Mesenchymal stem cell (in vitro differentiated cells and primary cell): ENCODE measurements at regions not wholly inside any gene's neighbourhood (a gene's known extent, or its start where the extent isn't known, plus 50 kb on each side); places are given as distances from the start of the nearest gene placed in this dataset.
"Not testable (repeated sequence)": the region's sequence is repeated elsewhere in the genome, so short reads cannot be mapped to it uniquely, and the experiment has no call there.

Source experiments
- DNase-seq: peaks from one replicate; pipeline ENCODE4 v3.0.0-alpha.2; 2013
- H2AFZ ChIP-seq: one replicate; pipeline ENCODE4 v1.6.1; 2013; ENCODE audit warnings: low read depth, mild to moderate bottlenecking, control low read depth, inconsistent platforms, low read length, moderate library complexity
- H2AK5ac ChIP-seq: 2 replicates; pipeline ENCODE4 v1.6.1; 2013; ENCODE audit warnings: low read length, moderate library complexity, mild to moderate bottlenecking, inconsistent platforms; ENCODE audit not compliant: severe bottlenecking
- H2BK120ac ChIP-seq: one replicate; pipeline ENCODE4 v1.6.1; 2013; ENCODE audit warnings: low read depth, mild to moderate bottlenecking, inconsistent platforms, low read length, moderate library complexity
- H2BK12ac ChIP-seq, 2 experiments: one replicate each; pipeline ENCODE4 v1.6.1; 2013; ENCODE audit warnings: inconsistent platforms in 2 of 2, low read length in 2 of 2, mild to moderate bottlenecking in 2 of 2, moderate library complexity in 2 of 2, control low read depth in 1 of 2
- H2BK15ac ChIP-seq: one replicate; pipeline ENCODE4 v1.6.1; 2013; ENCODE audit warnings: mild to moderate bottlenecking, low read depth, inconsistent platforms; ENCODE audit not compliant: poor library complexity, severe bottlenecking
- H2BK5ac ChIP-seq: 2 replicates; pipeline ENCODE4 v1.6.1; 2013; ENCODE audit warnings: low read depth, mild to moderate bottlenecking, low read length, control low read depth, inconsistent platforms; ENCODE audit not compliant: poor library complexity, severe bottlenecking
- H3K14ac ChIP-seq, 2 experiments: one replicate each; pipeline ENCODE4 v1.6.1; 2013; ENCODE audit warnings: inconsistent platforms in 2 of 2, low read length in 2 of 2, control low read depth in 1 of 2, mild to moderate bottlenecking in 1 of 2, moderate library complexity in 1 of 2
- H3K18ac ChIP-seq, 2 experiments: one replicate each; pipeline ENCODE4 v1.6.1; 2013; ENCODE audit warnings: inconsistent platforms in 2 of 2, low read length in 2 of 2, control low read depth in 1 of 2, low read depth in 1 of 2, mild to moderate bottlenecking in 1 of 2
- H3K23ac ChIP-seq, 2 experiments: one replicate each; pipeline ENCODE4 v1.6.1; 2013; ENCODE audit warnings: inconsistent platforms in 2 of 2, low read length in 2 of 2, mild to moderate bottlenecking in 2 of 2, moderate library complexity in 2 of 2, control low read depth in 1 of 2
- H3K27ac ChIP-seq: 2 replicates; pipeline ENCODE4 v1.5.1; 2013; ENCODE audit warnings: mild to moderate bottlenecking, moderate library complexity, low read length, control low read depth, inconsistent platforms; ENCODE audit not compliant: poor library complexity, severe bottlenecking
- H3K27me3 ChIP-seq, 2 experiments: 2 replicates each; pipeline versions ENCODE4 v1.6.1 to v1.7.0; 2013; ENCODE audit warnings: low read length in 2 of 2, mild to moderate bottlenecking in 2 of 2, moderate library complexity in 2 of 2, control low read depth in 1 of 2, inconsistent platforms in 1 of 2; ENCODE audit not compliant: control insufficient read depth in 1 of 2, insufficient read depth in 1 of 2
- H3K36me3 ChIP-seq, 2 experiments: 2 replicates each; pipeline versions ENCODE4 v1.6.1 to v1.7.0; 2013; ENCODE audit warnings: low read length in 2 of 2, control low read depth in 1 of 2, inconsistent platforms in 1 of 2, low read depth in 1 of 2, mild to moderate bottlenecking in 1 of 2; ENCODE audit not compliant: insufficient read depth in 2 of 2, control insufficient read depth in 1 of 2
- H3K4ac ChIP-seq, 2 experiments: one replicate each; pipeline ENCODE4 v1.6.1; 2013; ENCODE audit warnings: inconsistent platforms in 2 of 2, low read length in 2 of 2, mild to moderate bottlenecking in 2 of 2, moderate library complexity in 2 of 2, control low read depth in 1 of 2, low read depth in 1 of 2
- H3K4me1 ChIP-seq: 2 replicates; pipeline ENCODE4 v1.6.1; 2013; ENCODE audit warnings: low read depth, low read length, control low read depth; ENCODE audit not compliant: control insufficient read depth, insufficient read depth
- H3K4me2 ChIP-seq: 2 replicates; pipeline ENCODE4 v1.6.1; 2013; ENCODE audit warnings: low read length, mild to moderate bottlenecking, inconsistent platforms; ENCODE audit not compliant: poor library complexity, severe bottlenecking
- H3K4me3 ChIP-seq, 2 experiments: 2 replicates each; pipeline versions ENCODE4 v1.5.1 to v1.7.0; 2013; ENCODE audit warnings: low read length in 2 of 2, mild to moderate bottlenecking in 2 of 2, control low read depth in 1 of 2, low read depth in 1 of 2; ENCODE audit not compliant: insufficient read depth in 1 of 2
- H3K79me1 ChIP-seq: replicated peaks from 2 replicates; pipeline ENCODE4 v1.6.1; 2013; ENCODE audit warnings: mild to moderate bottlenecking, control low read depth, low read length, inconsistent platforms; ENCODE audit not compliant: poor library complexity, severe bottlenecking
- H3K9ac ChIP-seq: 2 replicates; pipeline ENCODE4 v1.7.0; 2013; ENCODE audit warnings: mild to moderate bottlenecking, low read length, moderate library complexity
- H3K9me3 ChIP-seq: 2 replicates; pipeline ENCODE4 v1.7.0; 2013; ENCODE audit warnings: mild to moderate bottlenecking, low read length; ENCODE audit not compliant: control insufficient read depth
- H4K8ac ChIP-seq: one replicate; pipeline ENCODE4 v1.6.1; 2013; ENCODE audit warnings: inconsistent platforms, mild to moderate bottlenecking, low read length, moderate library complexity
- H4K91ac ChIP-seq: one replicate; pipeline ENCODE4 v1.6.1; 2013; ENCODE audit warnings: mild to moderate bottlenecking, low read length, inconsistent platforms
- WGBS: methylation state at CpG from one replicate; pipeline ENCODE4 v1.1.7; 2013; ENCODE audit warnings: mixed read lengths; 5-methylcytosine and 5-hydroxymethylcytosine counted together

- Histone ChIP-seq H3K9ac (no peak overlapping the region), H3K27ac (no peak overlapping the region), H2AFZ (no peak overlapping the region), H4K8ac (no peak overlapping the region), H3K79me1 (no peaks in the 10 kb centered on the region), H2BK5ac (no peak overlapping the region), H3K36me3 (no peaks in the 10 kb centered on the region), H2BK12ac (no peak overlapping the region), H3K14ac (no peak overlapping the region), H2BK120ac (no peak overlapping the region), H3K18ac (no peak overlapping the region), H3K23ac (no peak overlapping the region), H4K91ac (no peak overlapping the region), H2AK5ac (no peak overlapping the region), H3K4me2 (no peak overlapping the region), H3K4ac (no peak overlapping the region), H3K4me3 (no peak overlapping the region), H3K4me1 (no peaks in the 10 kb centered on the region), H3K27me3 (peaks cover 0 to 7% of the 10 kb centered on the region in 2 experiments), H3K9me3 (no peaks in the 10 kb centered on the region), H2BK15ac (no peak overlapping the region)
- 55% methylated on average over 4 of the region's 5 CpGs for WGBS
- no peak for DNase-seq
Measured at GRCh38 chr11:135004495-135004894, 592.5 kb upstream of the B3GAT1 start.

GRCh38 chr11:135002236-135002635, 590.2 kb upstream of the B3GAT1 start:
- Histone ChIP-seq H3K27ac (no peak overlapping the region), H3K4me3 (no peak overlapping the region), H3K9me3 (no peaks in the 10 kb centered on the region), H3K4me2 (no peak overlapping the region), H3K23ac (no peak overlapping the region), H2BK15ac (no peak overlapping the region), H3K79me1 (no peaks in the 10 kb centered on the region), H3K27me3 (peaks cover 0 to 7% of the 10 kb centered on the region in 2 experiments), H2AFZ (no peak overlapping the region), H3K36me3 (no peaks in the 10 kb centered on the region), H3K4me1 (no peaks in the 10 kb centered on the region), H2BK120ac (no peak overlapping the region), H3K9ac (no peak overlapping the region), H4K8ac (no peak overlapping the region), H3K18ac (no peak overlapping the region), H4K91ac (no peak overlapping the region), H2AK5ac (no peak overlapping the region), H2BK5ac (no peak overlapping the region), H3K4ac (no peak overlapping the region), H3K14ac (no peak overlapping the region), H2BK12ac (no peak overlapping the region)
- DNase-seq: no peak

GRCh38 chr11:135001581-135001980, 589.5 kb upstream of the B3GAT1 start:
- Histone ChIP-seq H2BK12ac (no peak overlapping the region), H3K79me1 (no peaks in the 10 kb centered on the region), H3K4ac (no peak overlapping the region), H3K14ac (no peak overlapping the region), H2BK15ac (no peak overlapping the region), H4K8ac (no peak overlapping the region), H3K27ac (no peak overlapping the region), H4K91ac (no peak overlapping the region), H2BK120ac (no peak overlapping the region), H3K4me3 (no peak overlapping the region), H3K9ac (no peak overlapping the region), H3K9me3 (no peaks in the 10 kb centered on the region), H3K27me3 (peaks cover 0 to 2% of the 10 kb centered on the region in 2 experiments), H3K36me3 (no peaks in the 10 kb centered on the region), H2AFZ (no peak overlapping the region), H2AK5ac (no peak overlapping the region), H3K4me1 (no peaks in the 10 kb centered on the region), H2BK5ac (no peak overlapping the region), H3K23ac (no peak overlapping the region), H3K18ac (no peak overlapping the region), H3K4me2 (no peak overlapping the region)
- DNase-seq: no peak
- 80% methylated on average over 2 of the region's 2 CpGs for WGBS

GRCh38 chr11:135001065-135001464, 589.0 kb upstream of the B3GAT1 start:
- H3K4me2 ChIP-seq, H3K23ac ChIP-seq, H3K9ac ChIP-seq, H4K8ac ChIP-seq, H2AK5ac ChIP-seq, H3K14ac ChIP-seq, H3K4me1 ChIP-seq, H2BK5ac ChIP-seq, H3K9me3 ChIP-seq, H2BK120ac ChIP-seq, H3K18ac ChIP-seq, H3K79me1 ChIP-seq, H2BK12ac ChIP-seq, H3K27me3 ChIP-seq, H2BK15ac ChIP-seq, H2AFZ ChIP-seq, H3K4me3 ChIP-seq, H3K36me3 ChIP-seq, H3K4ac ChIP-seq, DNase-seq, H4K91ac ChIP-seq, H3K27ac ChIP-seq: not testable (repeated sequence)
- 66% methylated on average over 5 of the region's 5 CpGs for WGBS
